ENCODE measurements at regions not wholly inside any gene's neighbourhood (a gene's known extent, or its start where the extent isn't known, plus 50 kb on each side); places are given as distances from the start of the nearest gene placed in this dataset.

DNA sequence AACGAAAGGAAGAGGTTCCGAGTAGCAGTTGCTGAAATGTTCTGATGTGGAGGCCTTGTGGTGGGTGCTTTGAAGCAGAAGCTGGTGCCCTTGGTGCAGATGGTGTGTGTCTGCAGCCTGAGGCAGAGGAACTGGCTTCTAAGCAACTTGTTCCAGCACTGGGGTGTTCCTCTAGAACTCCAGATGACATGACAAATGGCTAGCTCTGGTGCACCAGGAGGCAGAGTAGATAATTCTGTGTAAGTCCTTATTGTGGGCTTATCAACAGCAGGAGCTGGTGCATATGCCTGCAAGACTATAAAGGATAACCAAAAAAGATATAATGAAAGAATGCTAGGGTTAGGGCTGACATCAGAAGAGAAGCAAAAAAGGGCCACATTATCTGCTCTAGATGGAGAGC, 76.5 kb downstream of the ARL5B start:
- ATAC-seq (no peak), DNase-seq (no peak)
- TF ChIP-seq CTCF (conservative IDR thresholded peaks at IDR 0.05; ENCODE audit: low read depth, low read length) = no peak
- no peak for TF ChIP-seq EZH2 (IDR thresholded peaks at IDR 0.05; ENCODE audit: low read length, unreplicated experiment)
- no peak for TF ChIP-seq EZH2phosphoT487 (IDR thresholded peaks at IDR 0.05; ENCODE audit: borderline replicate concordance, low read length)
- no TSS peak for BruUV-seq (replicated peaks)
- H3K27ac ChIP-seq (ENCODE audit: low read length) = no peak overlapping the region
- H3K9me3 ChIP-seq (ENCODE audit: low read length) = no peaks in the 10 kb centered on the region
- peaks cover 27% of the 10 kb centered on the region for H3K4me1 ChIP-seq (ENCODE audit: insufficient read depth, low read length)
- intact Hi-C loops (cut with micrococcal nuclease) = no loop called here
- CTCF ChIA-PET = no interaction called here
- H3K4me3 ChIP-seq (ENCODE audit: low read length) = no peak overlapping the region
- H3F3A ChIP-seq (ENCODE audit: low read length, unreplicated experiment) = no peaks in the 10 kb centered on the region
- H3K27me3 ChIP-seq (ENCODE audit: low read length) = no peaks in the 10 kb centered on the region
- H2AFZ ChIP-seq (ENCODE audit: low read length) = no peak overlapping the region
- no peaks in the 10 kb centered on the region for H3K9me2 ChIP-seq (replicated peaks; ENCODE audit: low read length)
- H4K20me1 ChIP-seq (ENCODE audit: low read length) = no peaks in the 10 kb centered on the region
- no peaks in the 10 kb centered on the region for H3K79me2 ChIP-seq (ENCODE audit: low read length)
- no peaks in the 10 kb centered on the region for H3K36me3 ChIP-seq (ENCODE audit: low read depth, low read length)
- no peak overlapping the region for H3K4me2 ChIP-seq (ENCODE audit: low read length)
- POLR2A ChIA-PET (ENCODE audit: unreplicated experiment) = no interaction called here
- no peak overlapping the region for H3K9ac ChIP-seq (ENCODE audit: low read length)

DNA sequence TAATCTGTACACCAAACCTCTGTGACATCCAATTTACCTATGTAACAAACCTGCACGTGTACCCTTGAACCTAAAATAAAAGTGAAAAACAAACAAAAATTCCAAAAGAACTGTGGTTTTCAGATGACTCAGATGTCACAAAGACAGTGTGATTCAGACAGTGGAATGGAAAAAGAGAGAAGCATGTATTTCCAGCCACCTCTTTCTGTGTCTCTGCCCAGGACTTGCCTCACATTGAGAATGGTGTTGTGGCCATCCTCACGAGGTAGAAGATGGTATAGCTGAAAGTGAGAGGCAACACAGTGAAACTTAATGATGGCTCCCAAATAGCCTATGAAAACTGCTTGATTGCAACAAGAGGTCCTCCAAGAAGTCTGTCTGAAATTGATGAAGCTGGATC, 78.0 kb downstream of the ARL5B start:
- Histone ChIP-seq H3K36me3 (ENCODE audit: low read depth, low read length) (no peaks in the 10 kb centered on the region), H3K9ac (ENCODE audit: low read length) (peak overlapping the region; percentile 67), H3K4me3 (ENCODE audit: low read length) (peak overlapping the region; percentile 29; the same call in 1 of the 2 replicates), H3K4me1 (ENCODE audit: insufficient read depth, low read length) (peaks cover 27% of the 10 kb centered on the region), H3K27ac (ENCODE audit: low read length) (peak overlapping the region; percentile 97), H3K9me2 (replicated peaks; ENCODE audit: low read length) (no peaks in the 10 kb centered on the region), H3K9me3 (ENCODE audit: low read length) (no peaks in the 10 kb centered on the region), H3K4me2 (ENCODE audit: low read length) (peak overlapping the region; percentile 75), H3F3A (ENCODE audit: low read length, unreplicated experiment) (no peaks in the 10 kb centered on the region), H4K20me1 (ENCODE audit: low read length) (no peaks in the 10 kb centered on the region), H2AFZ (ENCODE audit: low read length) (no peak overlapping the region), H3K27me3 (ENCODE audit: low read length) (no peaks in the 10 kb centered on the region), H3K79me2 (ENCODE audit: low read length) (no peaks in the 10 kb centered on the region)
- POLR2A ChIA-PET (ENCODE audit: unreplicated experiment) = no interaction called here
- no peak for TF ChIP-seq CTCF (conservative IDR thresholded peaks at IDR 0.05; ENCODE audit: low read depth, low read length)
- no peak for TF ChIP-seq EZH2phosphoT487 (IDR thresholded peaks at IDR 0.05; ENCODE audit: borderline replicate concordance, low read length)
- TF ChIP-seq EZH2 (IDR thresholded peaks at IDR 0.05; ENCODE audit: low read length, unreplicated experiment) = no peak
- intact Hi-C loops (cut with micrococcal nuclease) = no loop called here
- no TSS peak for BruUV-seq (replicated peaks)
- DNase-seq (peak; percentile 79), ATAC-seq (peak; percentile 55)
- CTCF ChIA-PET = no interaction called here

GRCh38 chr10:18737841-18738240, 78.6 kb downstream of the ARL5B start:
- H3K9me3 ChIP-seq (ENCODE audit: low read length) = no peaks in the 10 kb centered on the region
- no peak overlapping the region for H3K9ac ChIP-seq (ENCODE audit: low read length)
- no peaks in the 10 kb centered on the region for H3F3A ChIP-seq (ENCODE audit: low read length, unreplicated experiment)
- DNase-seq (peak; percentile 87), ATAC-seq (no peak)
- intact Hi-C loops (cut with micrococcal nuclease) = no loop called here
- peak overlapping the region; percentile 75; the same call in 1 of the 2 replicates for H3K4me2 ChIP-seq (ENCODE audit: low read length)
- no peak overlapping the region for H2AFZ ChIP-seq (ENCODE audit: low read length)
- no peaks in the 10 kb centered on the region for H3K9me2 ChIP-seq (replicated peaks; ENCODE audit: low read length)
- no peak overlapping the region for H3K4me3 ChIP-seq (ENCODE audit: low read length)
- peaks cover 27% of the 10 kb centered on the region for H3K4me1 ChIP-seq (ENCODE audit: insufficient read depth, low read length)
- no peaks in the 10 kb centered on the region for H3K36me3 ChIP-seq (ENCODE audit: low read depth, low read length)
- peak overlapping the region; percentile 97 for H3K27ac ChIP-seq (ENCODE audit: low read length)
- no peak for TF ChIP-seq EZH2phosphoT487 (IDR thresholded peaks at IDR 0.05; ENCODE audit: borderline replicate concordance, low read length)
- TF ChIP-seq CTCF (conservative IDR thresholded peaks at IDR 0.05; ENCODE audit: low read depth, low read length) = no peak
- TF ChIP-seq EZH2 (IDR thresholded peaks at IDR 0.05; ENCODE audit: low read length, unreplicated experiment) = no peak
- no peaks in the 10 kb centered on the region for H3K27me3 ChIP-seq (ENCODE audit: low read length)
- POLR2A ChIA-PET (ENCODE audit: unreplicated experiment) = no interaction called here
- no peaks in the 10 kb centered on the region for H4K20me1 ChIP-seq (ENCODE audit: low read length)
- CTCF ChIA-PET = no interaction called here
- H3K79me2 ChIP-seq (ENCODE audit: low read length) = no peaks in the 10 kb centered on the region
- no TSS peak for BruUV-seq (replicated peaks)
